ENCODE measurements at regions not wholly inside any gene's neighbourhood (a gene's known extent, or its start where the extent isn't known, plus 50 kb on each side); places are given as distances from the start of the nearest gene placed in this dataset.

GRCh38 chr7:79593866-79594301 lies 140.4 kb upstream of the MAGI2 start:
- no peaks in the 10 kb centered on the region for H3K4me1 ChIP-seq (ENCODE audit: control insufficient read depth in 2 of 2, insufficient read depth in 2 of 2, low read length in 2 of 2)
- no peak overlapping the region for H3K9ac ChIP-seq (ENCODE audit: low read length)
- no peak overlapping the region for H2AFZ ChIP-seq (ENCODE audit: insufficient read depth, low read depth, low read length, poor library complexity, severe bottlenecking)
- H3K27ac Mint-ChIP-seq, result no peak overlapping the region
- no peaks in the 10 kb centered on the region for H3K27me3 Mint-ChIP-seq
- ChIA-PET POLR2A (no interaction called here), CTCF (no interaction called here)
- H3K9me3 ChIP-seq (ENCODE audit: control extremely low read depth in 1 of 3, control insufficient read depth in 2 of 3, insufficient read depth in 1 of 3, low read length in 2 of 3), result no peaks in the 10 kb centered on the region
- no peaks in the 10 kb centered on the region for H3K9me3 Mint-ChIP-seq (ENCODE audit: insufficient read depth)
- intact Hi-C loops (cut with micrococcal nuclease), result no loop called here
- no peaks in the 10 kb centered on the region for H3K27me3 ChIP-seq (replicated peaks in 1 of 4; ENCODE audit: control extremely low read depth in 1 of 4, control insufficient read depth in 3 of 4, insufficient read depth in 4 of 4, low read length in 3 of 4)
- no peaks in the 10 kb centered on the region for H4K20me1 ChIP-seq (ENCODE audit: control insufficient read depth, insufficient read depth, low read length, poor library complexity, severe bottlenecking)
- no peaks in the 10 kb centered on the region for H3K36me3 ChIP-seq (replicated peaks in 1 of 2; ENCODE audit: control extremely low read depth in 1 of 2, control insufficient read depth in 1 of 2, extremely low read depth in 1 of 2, insufficient read depth in 2 of 2, low read length in 1 of 2)
- no peak overlapping the region for H3K27ac ChIP-seq (ENCODE audit: low read length in 2 of 2)
- DNase-seq (no peak), ATAC-seq (ENCODE audit: low read depth) (no peak)
- no peaks in the 10 kb centered on the region for H3K4me1 Mint-ChIP-seq
- H3K4me3 ChIP-seq (ENCODE audit: control extremely low read depth in 1 of 5, extremely low read depth in 1 of 5, insufficient read depth in 1 of 5, low read depth in 2 of 5, low read length in 4 of 5), result no peak overlapping the region
- no peak overlapping the region for H3K4me2 ChIP-seq (replicated peaks; ENCODE audit: low read depth, low read length, poor library complexity, severe bottlenecking)
- H3K79me2 ChIP-seq (ENCODE audit: control insufficient read depth, insufficient read depth, low read length), result no peaks in the 10 kb centered on the region
- no peak overlapping the region for H3K4me3 Mint-ChIP-seq
- no peak for TF ChIP-seq EZH2 (IDR thresholded peaks at IDR 0.05; ENCODE audit: borderline replicate concordance, insufficient read depth, low read depth, low read length, poor library complexity, severe bottlenecking)
- no peak for TF ChIP-seq CTCF (IDR thresholded peaks at IDR 0.05)

GRCh38 chr7:79590916-79591623 lies 137.6 kb upstream of the MAGI2 start:
- no peaks in the 10 kb centered on the region for H3K27me3 Mint-ChIP-seq
- Histone ChIP-seq H3K4me1 (ENCODE audit: control insufficient read depth in 2 of 2, insufficient read depth in 2 of 2, low read length in 2 of 2) (no peaks in the 10 kb centered on the region), H3K79me2 (ENCODE audit: control insufficient read depth, insufficient read depth, low read length) (no peaks in the 10 kb centered on the region), H2AFZ (ENCODE audit: insufficient read depth, low read depth, low read length, poor library complexity, severe bottlenecking) (no peak overlapping the region), H4K20me1 (ENCODE audit: control insufficient read depth, insufficient read depth, low read length, poor library complexity, severe bottlenecking) (no peaks in the 10 kb centered on the region), H3K9ac (ENCODE audit: low read length) (no peak overlapping the region), H3K4me3 (ENCODE audit: control extremely low read depth in 1 of 5, extremely low read depth in 1 of 5, insufficient read depth in 1 of 5, low read depth in 2 of 5, low read length in 4 of 5) (no peak overlapping the region), H3K27ac (ENCODE audit: low read length in 2 of 2) (no peak overlapping the region), H3K27me3 (replicated peaks in 1 of 4; ENCODE audit: control extremely low read depth in 1 of 4, control insufficient read depth in 3 of 4, insufficient read depth in 4 of 4, low read length in 3 of 4) (no peaks in the 10 kb centered on the region), H3K9me3 (ENCODE audit: control extremely low read depth in 1 of 3, control insufficient read depth in 2 of 3, insufficient read depth in 1 of 3, low read length in 2 of 3) (no peaks in the 10 kb centered on the region), H3K4me2 (replicated peaks; ENCODE audit: low read depth, low read length, poor library complexity, severe bottlenecking) (no peak overlapping the region), H3K36me3 (replicated peaks in 1 of 2; ENCODE audit: control extremely low read depth in 1 of 2, control insufficient read depth in 1 of 2, extremely low read depth in 1 of 2, insufficient read depth in 2 of 2, low read length in 1 of 2) (no peaks in the 10 kb centered on the region)
- H3K9me3 Mint-ChIP-seq (ENCODE audit: insufficient read depth), result no peaks in the 10 kb centered on the region
- intact Hi-C loops (cut with micrococcal nuclease), result no loop called here
- H3K27ac Mint-ChIP-seq, result no peak overlapping the region
- TF ChIP-seq CTCF (IDR thresholded peaks at IDR 0.05), result no peak
- TF ChIP-seq EZH2 (IDR thresholded peaks at IDR 0.05; ENCODE audit: borderline replicate concordance, insufficient read depth, low read depth, low read length, poor library complexity, severe bottlenecking), result no peak
- H3K4me1 Mint-ChIP-seq, result no peaks in the 10 kb centered on the region
- CTCF ChIA-PET, result no interaction called here
- no peak for DNase-seq
- ATAC-seq (ENCODE audit: low read depth), result no peak
- no peak overlapping the region for H3K4me3 Mint-ChIP-seq
- POLR2A ChIA-PET, result no interaction called here

Measured in B cell (primary cell).